Occipital lobe (tissue), 1 donor: ENCODE measurements at regions not wholly inside any gene's neighbourhood (a gene's known extent, or its start where the extent isn't known, plus 50 kb on each side); places are given as distances from the start of the nearest gene placed in this dataset.
"Not testable (repeated sequence)": the region's sequence is repeated elsewhere in the genome, so short reads cannot be mapped to it uniquely, and the experiment has no call there.

Experiments
- DNase-seq: peaks from one replicate; lab custom pipeline; 2025; lab: John Stamatoyannopoulos, UW

- DNase-seq, result no peak
These were observed 55.1 kb downstream of the TTC6 start for GRCh38 chr14:37650356-37651037.

- DNase-seq, result no peak
These were observed 56.6 kb downstream of the TTC6 start for GRCh38 chr14:37652042-37652441.

GRCh38 chr14:37655418-37655817 is 60.0 kb downstream of the TTC6 start:
- no peak for DNase-seq

GRCh38 chr14:37658156-37658555 is 62.7 kb downstream of the TTC6 start:
- no peak for DNase-seq

- no peak for DNase-seq
These were observed 68.1 kb downstream of the TTC6 start for GRCh38 chr14:37663498-37663897.

DNA sequence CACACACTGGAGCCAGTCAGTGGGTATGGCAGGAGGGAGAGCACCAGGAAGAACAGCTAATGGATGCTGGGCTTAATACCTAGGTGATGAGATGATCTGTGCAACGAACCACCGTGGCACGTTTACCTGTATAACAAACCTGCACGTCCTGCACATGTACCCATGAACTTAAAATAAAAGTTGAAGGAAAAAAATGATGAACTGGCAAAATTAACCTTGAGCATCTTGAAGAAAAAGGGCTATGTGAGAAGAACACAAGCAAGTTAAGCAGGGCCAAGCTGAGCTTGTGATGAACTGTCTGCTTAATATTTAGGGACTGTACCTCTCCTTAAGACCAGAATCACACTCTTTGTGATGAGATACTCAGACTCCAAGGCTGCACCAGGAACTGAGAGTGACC is 70.0 kb downstream of the TTC6 start:
- no peak for DNase-seq

DNA sequence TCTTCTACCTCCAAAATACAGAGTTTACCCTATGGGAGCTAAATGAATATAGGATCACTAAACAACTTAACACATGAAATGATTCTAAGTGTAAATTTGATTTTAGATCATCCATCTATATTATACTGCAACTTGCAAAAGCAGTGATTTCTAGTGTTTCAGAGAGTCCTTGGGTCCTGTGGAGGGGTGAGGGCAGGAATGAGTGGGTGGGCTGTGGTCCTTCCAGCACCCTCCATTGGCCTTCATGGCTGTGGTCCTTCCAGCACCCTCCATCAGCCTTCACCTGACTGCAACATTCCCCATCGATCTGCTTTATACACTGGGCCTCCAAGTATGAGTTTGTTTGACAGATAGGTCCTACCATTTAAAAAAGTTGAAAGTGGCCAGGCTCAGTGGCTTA is 70.5 kb downstream of the TTC6 start:
- no peak for DNase-seq

GRCh38 chr14:37668646-37669045 is 73.2 kb downstream of the TTC6 start:
- no peak for DNase-seq

DNA sequence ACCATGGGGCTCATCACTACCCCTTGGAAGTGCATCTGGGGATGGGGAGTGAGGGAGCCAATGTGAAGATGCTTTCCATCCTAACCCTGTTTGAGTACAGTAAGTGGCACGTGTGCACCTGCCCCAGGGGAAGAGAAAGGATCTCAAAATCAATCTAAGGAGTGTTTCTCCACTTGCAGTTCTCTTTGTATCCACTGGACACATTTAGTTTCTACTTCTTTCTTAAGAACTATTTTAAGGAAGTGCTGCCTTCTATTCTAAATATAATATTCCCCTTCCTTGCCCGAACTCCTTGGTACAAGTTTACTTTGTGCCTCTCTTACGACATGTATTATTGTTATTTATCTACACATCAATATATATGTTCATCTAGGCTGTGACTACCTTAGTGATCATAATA is 73.8 kb downstream of the TTC6 start:
- DNase-seq, result no peak

GRCh38 chr14:37673439-37673838 is 78.0 kb downstream of the TTC6 start:
- DNase-seq, result no peak

DNA sequence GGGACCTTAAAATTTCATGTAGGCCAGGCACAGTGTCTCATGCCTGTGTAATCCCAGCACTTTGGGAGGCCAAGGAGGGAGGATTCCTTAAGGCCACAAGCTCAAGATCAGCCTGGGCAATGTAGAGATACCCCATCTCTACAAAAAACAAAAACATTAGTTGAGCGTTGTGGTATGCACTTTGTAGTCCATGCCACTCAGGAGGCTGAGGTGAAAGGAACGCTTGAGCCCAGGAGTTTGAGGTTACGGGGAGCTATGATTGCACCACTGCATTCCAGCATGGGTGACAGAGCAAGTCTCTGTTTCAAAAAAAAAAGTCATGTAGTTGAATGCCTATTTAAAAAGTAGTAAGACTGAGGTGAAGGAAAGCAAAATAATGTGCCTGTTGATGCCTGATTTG is 83.5 kb downstream of the TTC6 start:
- DNase-seq, result no peak

GRCh38 chr14:37681486-37681885 is 86.1 kb downstream of the TTC6 start:
- DNase-seq, result no peak

DNA sequence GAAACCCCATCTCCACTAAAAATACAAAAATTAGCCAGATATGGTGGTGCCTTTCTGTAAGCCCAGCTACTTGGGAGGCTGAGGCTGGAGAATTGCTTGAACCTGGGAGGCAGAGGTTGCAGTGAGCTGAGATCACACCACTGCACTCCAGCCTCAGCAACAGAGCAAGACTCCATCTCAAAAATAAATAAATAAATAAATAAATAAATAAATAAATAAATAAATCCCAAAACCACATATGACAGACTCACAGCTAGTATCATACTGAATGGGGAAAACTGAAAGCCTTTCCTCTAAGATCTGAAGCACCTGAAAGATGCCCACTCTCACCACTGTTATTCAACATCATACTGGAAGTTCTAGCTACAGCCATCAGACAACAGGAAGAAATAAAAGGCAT is 97.3 kb downstream of the TTC6 start:
- not testable (repeated sequence) for DNase-seq

- DNase-seq, result not testable (repeated sequence)
These were observed 98.0 kb downstream of the TTC6 start for GRCh38 chr14:37693420-37693819.

- no peak for DNase-seq
These were observed 100.4 kb downstream of the TTC6 start for GRCh38 chr14:37695866-37696265.

DNA sequence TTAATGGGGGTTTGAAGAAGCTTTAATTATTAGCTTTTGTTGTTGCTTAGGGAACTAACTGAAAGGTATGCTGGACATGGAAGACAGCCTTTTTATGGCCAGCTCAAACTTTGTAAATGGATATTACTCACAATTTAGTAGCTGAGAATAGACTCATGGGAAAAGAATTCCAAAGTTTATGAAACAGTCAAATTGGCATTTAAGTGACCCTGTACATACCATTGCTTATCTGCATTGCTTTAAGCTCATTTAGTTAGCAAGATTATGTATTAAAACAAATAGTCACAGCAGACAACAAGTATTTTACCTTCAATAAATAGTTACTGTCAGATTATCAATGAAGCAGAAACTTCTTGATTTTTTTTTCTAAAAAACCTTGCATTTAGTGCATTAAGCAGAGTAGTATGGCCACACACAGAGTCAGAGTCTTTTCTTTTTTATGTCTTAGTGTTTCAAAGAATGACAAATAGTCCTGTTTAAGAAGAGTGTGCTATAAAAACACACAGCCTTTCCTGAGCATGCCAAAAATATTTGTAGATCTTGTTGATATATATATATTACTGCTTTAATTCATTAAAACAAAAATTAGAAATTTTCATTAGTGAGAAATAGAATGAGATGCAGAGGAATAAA is 102.2 kb downstream of the TTC6 start:
- no peak for DNase-seq

- DNase-seq, result no peak
These were observed 103.7 kb downstream of the TTC6 start for GRCh38 chr14:37698840-37699777.

GRCh38 chr14:37707716-37708115 is 112.3 kb downstream of the TTC6 start:
- DNase-seq, result no peak

DNA sequence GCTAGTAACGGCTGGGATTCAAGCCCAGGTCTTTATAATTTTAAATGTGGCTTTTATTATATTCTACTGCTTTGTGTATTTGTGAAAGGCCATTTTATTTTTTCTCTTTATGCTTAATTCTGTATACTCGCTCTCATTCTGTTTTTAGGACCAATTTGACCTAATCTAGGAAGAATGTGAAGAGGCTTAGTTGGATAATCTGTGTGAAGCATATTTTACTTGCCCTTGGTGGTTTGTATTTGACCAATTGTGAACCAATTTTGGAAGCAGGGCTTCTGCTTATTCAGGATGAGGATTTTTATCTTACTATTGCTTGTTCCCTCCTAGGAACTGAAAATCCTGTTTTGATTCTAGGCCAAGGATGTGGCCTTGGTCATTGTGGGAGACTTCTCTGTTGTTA is 113.1 kb downstream of the TTC6 start:
- no peak for DNase-seq

DNA sequence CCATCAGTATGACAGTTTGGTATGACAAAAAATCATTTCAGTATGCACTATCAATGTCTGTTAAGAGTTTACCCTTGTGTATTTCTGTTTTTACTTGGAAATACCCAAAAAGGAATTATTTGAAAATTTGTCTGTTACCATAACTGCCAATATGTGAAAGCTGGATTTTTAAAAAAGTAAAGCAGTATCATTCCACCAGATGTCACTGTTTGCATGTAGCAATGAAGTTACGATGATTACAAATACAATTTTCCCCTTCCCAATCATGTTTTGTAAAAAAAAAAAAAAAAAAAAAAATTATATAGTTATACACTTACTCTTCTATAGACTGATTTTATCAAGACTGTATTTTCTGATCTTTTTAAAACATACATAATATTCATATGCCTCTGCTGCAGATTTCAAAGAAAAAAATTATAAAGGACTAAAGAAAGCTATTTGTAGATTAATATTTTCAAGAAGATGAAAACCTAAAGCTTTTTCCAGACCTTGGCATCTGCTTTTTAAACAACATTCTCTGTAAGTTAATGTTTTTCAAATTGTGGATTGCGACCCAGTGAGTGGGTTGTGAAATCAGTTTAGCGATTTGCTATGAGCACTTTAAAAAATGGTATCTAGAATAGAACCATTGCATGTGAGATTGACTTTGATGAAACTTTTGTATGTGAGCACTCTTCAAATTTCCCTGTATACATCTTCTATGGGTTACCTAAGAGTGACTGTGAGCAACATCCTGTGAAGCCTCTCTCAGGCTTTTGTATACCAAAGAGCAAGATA is 114.2 kb downstream of the TTC6 start:
- DNase-seq, result no peak

- DNase-seq, result no peak
These were observed 116.0 kb downstream of the TTC6 start for GRCh38 chr14:37711356-37711830.
